Epithelial cell of prostate (primary cell): ENCODE measurements at regions not wholly inside any gene's neighbourhood (a gene's known extent, or its start where the extent isn't known, plus 50 kb on each side); places are given as distances from the start of the nearest gene placed in this dataset.
A peak's percentile ranks its signal among the peaks of the same experiment; 100 is the strongest.

ENCODE experiments used
- DNase-seq: peaks from one replicate; pipeline ENCODE4 v3.0.0-alpha.2; 2011; ENCODE audit warnings: low read depth, low spot score
- H3K27ac ChIP-seq: fragments of 450-650 bp; 2 replicates; pipeline ENCODE4 v1.5.1; 2017; ENCODE audit warnings: mild to moderate bottlenecking

- no peak overlapping the region for H3K27ac ChIP-seq
- DNase-seq = peak; percentile 3
Measured at GRCh38 chr11:135075740-135076139, 663.7 kb upstream of the B3GAT1 start.

GRCh38 chr11:135074397-135074998 is 662.5 kb upstream of the B3GAT1 start:
- no peak overlapping the region for H3K27ac ChIP-seq
- no peak for DNase-seq

GRCh38 chr11:135073870-135074269 is 661.8 kb upstream of the B3GAT1 start:
- no peak for DNase-seq
- no peak overlapping the region for H3K27ac ChIP-seq

- no peak overlapping the region for H3K27ac ChIP-seq
- no peak for DNase-seq
Measured at GRCh38 chr11:135073381-135073780, 661.3 kb upstream of the B3GAT1 start.

- DNase-seq = peak; percentile 6
- H3K27ac ChIP-seq = no peak overlapping the region
Measured at GRCh38 chr11:135069890-135070289, 657.8 kb upstream of the B3GAT1 start.

GRCh38 chr11:135069063-135069462 is 657.0 kb upstream of the B3GAT1 start:
- no peak overlapping the region for H3K27ac ChIP-seq
- DNase-seq = no peak

- H3K27ac ChIP-seq = no peak overlapping the region
- DNase-seq = no peak
Measured at GRCh38 chr11:135062994-135063393, 651.0 kb upstream of the B3GAT1 start.

GRCh38 chr11:135061166-135061565 is 649.1 kb upstream of the B3GAT1 start:
- no peak overlapping the region for H3K27ac ChIP-seq
- DNase-seq = no peak

- no peak for DNase-seq
- H3K27ac ChIP-seq = no peak overlapping the region
Measured at GRCh38 chr11:135046986-135047385, 634.9 kb upstream of the B3GAT1 start.

- no peak overlapping the region for H3K27ac ChIP-seq
- no peak for DNase-seq
Measured at GRCh38 chr11:135046556-135046955, 634.5 kb upstream of the B3GAT1 start.

GRCh38 chr11:135043434-135043833 is 631.4 kb upstream of the B3GAT1 start:
- no peak overlapping the region for H3K27ac ChIP-seq
- no peak for DNase-seq

GRCh38 chr11:135037828-135038227 is 625.8 kb upstream of the B3GAT1 start:
- no peak for DNase-seq
- no peak overlapping the region for H3K27ac ChIP-seq

GRCh38 chr11:135036488-135037297 is 624.7 kb upstream of the B3GAT1 start:
- DNase-seq = no peak
- H3K27ac ChIP-seq = no peak overlapping the region

GRCh38 chr11:135035282-135035681 is 623.2 kb upstream of the B3GAT1 start:
- no peak for DNase-seq

GRCh38 chr11:135033540-135033939 is 621.5 kb upstream of the B3GAT1 start:
- no peak for DNase-seq
- no peak overlapping the region for H3K27ac ChIP-seq

More at GRCh38 chr11:135035282-135035681, 623.2 kb upstream of the B3GAT1 start:
- H3K27ac ChIP-seq = no peak overlapping the region

- H3K27ac ChIP-seq = no peak overlapping the region
Measured at GRCh38 chr11:135031205-135031989, 619.4 kb upstream of the B3GAT1 start.

GRCh38 chr11:135027461-135027860 is 615.4 kb upstream of the B3GAT1 start:
- DNase-seq = no peak
- H3K27ac ChIP-seq = no peak overlapping the region

More at GRCh38 chr11:135031205-135031989, 619.4 kb upstream of the B3GAT1 start:
- DNase-seq = no peak

- no peak for DNase-seq
Measured at GRCh38 chr11:135023499-135023898, 611.5 kb upstream of the B3GAT1 start.

GRCh38 chr11:135022454-135022853 is 610.4 kb upstream of the B3GAT1 start:
- no peak overlapping the region for H3K27ac ChIP-seq
- no peak for DNase-seq

More at GRCh38 chr11:135023499-135023898, 611.5 kb upstream of the B3GAT1 start:
- H3K27ac ChIP-seq = no peak overlapping the region

- DNase-seq = no peak
- no peak overlapping the region for H3K27ac ChIP-seq
Measured at GRCh38 chr11:135019899-135020298, 607.9 kb upstream of the B3GAT1 start.

- no peak for DNase-seq
- no peak overlapping the region for H3K27ac ChIP-seq
Measured at GRCh38 chr11:135019343-135019871, 607.4 kb upstream of the B3GAT1 start.
